CD4-positive, alpha-beta T cell treated with Interleukin-15 for 1 hour (primary cell): ENCODE measurements at regions not wholly inside any gene's neighbourhood (a gene's known extent, or its start where the extent isn't known, plus 50 kb on each side); places are given as distances from the start of the nearest gene placed in this dataset.

Experiments used
- DNase-seq: peaks from one replicate; pipeline ENCODE4 v3.0.0-alpha.2; 2020

- DNase-seq = no peak
Measured at GRCh38 chr4:58679886-58680285, 1569.7 kb upstream of the IGFBP7 start.

- DNase-seq = no peak
Measured at GRCh38 chr4:58679051-58679450, 1568.9 kb upstream of the IGFBP7 start.

- no peak for DNase-seq
Measured at GRCh38 chr4:58669783-58670182, 1559.6 kb upstream of the IGFBP7 start.

GRCh38 chr4:58665649-58666048 is 1555.5 kb upstream of the IGFBP7 start:
- no peak for DNase-seq

GRCh38 chr4:58658701-58659100 is 1548.5 kb upstream of the IGFBP7 start:
- DNase-seq = no peak

- DNase-seq = no peak
Measured at GRCh38 chr4:58653251-58653650, 1543.1 kb upstream of the IGFBP7 start.

- no peak for DNase-seq
Measured at GRCh38 chr4:58649226-58649625, 1539.0 kb upstream of the IGFBP7 start.

- no peak for DNase-seq
Measured at GRCh38 chr4:58646126-58646525, 1535.9 kb upstream of the IGFBP7 start.

GRCh38 chr4:58644549-58644948 is 1534.4 kb upstream of the IGFBP7 start:
- DNase-seq = no peak

GRCh38 chr4:58636381-58636780 is 1526.2 kb upstream of the IGFBP7 start:
- no peak for DNase-seq

- DNase-seq = no peak
Measured at GRCh38 chr4:58617226-58617625, 1507.0 kb upstream of the IGFBP7 start.

- no peak for DNase-seq
Measured at GRCh38 chr4:58611012-58611411, 1500.8 kb upstream of the IGFBP7 start.

- no peak for DNase-seq
Measured at GRCh38 chr4:58606303-58606702, 1496.1 kb upstream of the IGFBP7 start.

- DNase-seq = no peak
Measured at GRCh38 chr4:58603951-58604350, 1493.8 kb upstream of the IGFBP7 start.

GRCh38 chr4:58602731-58603359 is 1492.7 kb upstream of the IGFBP7 start:
- no peak for DNase-seq

GRCh38 chr4:58602022-58602421 is 1491.8 kb upstream of the IGFBP7 start:
- no peak for DNase-seq

- DNase-seq = no peak
Measured at GRCh38 chr4:58600290-58600689, 1490.1 kb upstream of the IGFBP7 start.

- no peak for DNase-seq
Measured at GRCh38 chr4:58590722-58591121, 1480.5 kb upstream of the IGFBP7 start.

- DNase-seq = no peak
Measured at GRCh38 chr4:58587856-58588255, 1477.7 kb upstream of the IGFBP7 start.

GRCh38 chr4:58566260-58566659 is 1456.1 kb upstream of the IGFBP7 start:
- DNase-seq = no peak

GRCh38 chr4:58564695-58565475 is 1454.7 kb upstream of the IGFBP7 start:
- no peak for DNase-seq

GRCh38 chr4:58561170-58561569 is 1451.0 kb upstream of the IGFBP7 start:
- no peak for DNase-seq

- DNase-seq = no peak
Measured at GRCh38 chr4:58560736-58561135, 1450.6 kb upstream of the IGFBP7 start.

GRCh38 chr4:58553679-58554078 is 1443.5 kb upstream of the IGFBP7 start:
- no peak for DNase-seq

- DNase-seq = no peak
Measured at GRCh38 chr4:58553031-58553430, 1442.8 kb upstream of the IGFBP7 start.
